ENCODE measurements at regions not wholly inside any gene's neighbourhood (a gene's known extent, or its start where the extent isn't known, plus 50 kb on each side); places are given as distances from the start of the nearest gene placed in this dataset.
A peak's percentile ranks its signal among the peaks of the same experiment; 100 is the strongest.

GRCh38 chr2:118548880-118549488 is 298.5 kb downstream of the EN1 start (continued):
- TF ChIP-seq JAZF1 (CRISPR knock-in tag; IDR thresholded peaks at IDR 0.05) (no peak), MAX (CRISPR knock-in tag; IDR thresholded peaks at IDR 0.05) (no peak)

GRCh38 chr2:118539290-118539689 is 308.2 kb downstream of the EN1 start:
- peak; percentile 94 for ATAC-seq
- Mint-ChIP-seq H3K4me3 (no peak overlapping the region), H3K4me1 (peaks cover 8% of the 10 kb centered on the region; the same call in 1 of the 2 replicates), H3K36me3 (peaks cover 21% of the 10 kb centered on the region), H3K27ac (no peak overlapping the region), H3K27me3 (ENCODE audit: low read depth) (peaks cover 4% of the 10 kb centered on the region; the same call in 1 of the 2 replicates), H3K9me3 (peaks cover 23% of the 10 kb centered on the region)
- ChIA-PET POLR2A (no interaction called here), CTCF (interaction anchor here (0.6 to 1.5 kb wide), 18 partner anchors 9 to 965 kb away, joined by 3 to 8 read pairs (median 3); no protein-coding TSS in a partner anchor)
- no peak for TF ChIP-seq FOXK1 (CRISPR knock-in tag; IDR thresholded peaks at IDR 0.05)
- no peak for TF ChIP-seq ZNF317 (CRISPR knock-in tag; IDR thresholded peaks at IDR 0.05; ENCODE audit: borderline replicate concordance, low read depth)
- no peak for TF ChIP-seq NFE2L1 (CRISPR knock-in tag; IDR thresholded peaks at IDR 0.05)
- no peak for TF ChIP-seq CTCF (IDR thresholded peaks at IDR 0.05)
- TF ChIP-seq TP53 (CRISPR knock-in tag; IDR thresholded peaks at IDR 0.05): no peak
- DNase-seq (ENCODE audit: low spot score): peak; percentile 56

- peaks cover 16% of the 10 kb centered on the region for H3K4me1 Mint-ChIP-seq
- no peaks in the 10 kb centered on the region for H3K27me3 Mint-ChIP-seq (ENCODE audit: low read depth)
- no peak overlapping the region for H3K27ac Mint-ChIP-seq
- ATAC-seq: no peak
- peaks cover 3% of the 10 kb centered on the region; the same call in 1 of the 2 replicates for H3K9me3 Mint-ChIP-seq
- no peaks in the 10 kb centered on the region for H3K36me3 Mint-ChIP-seq
- H3K4me3 Mint-ChIP-seq: no peak overlapping the region
- ChIA-PET CTCF (no interaction called here), POLR2A (no interaction called here)
- TF ChIP-seq CTCF (IDR thresholded peaks at IDR 0.05): no peak
- TF ChIP-seq SMAD3 (CRISPR knock-in tag; IDR thresholded peaks at IDR 0.05; ENCODE audit: borderline replicate concordance): no peak
- no peak for DNase-seq (ENCODE audit: low spot score)
These were observed 311.1 kb downstream of the EN1 start for GRCh38 chr2:118536306-118536705.

GRCh38 chr2:118535818-118536212 is 311.6 kb downstream of the EN1 start:
- ATAC-seq (no peak), DNase-seq (ENCODE audit: low spot score) (no peak)
- Mint-ChIP-seq H3K27ac (no peak overlapping the region), H3K27me3 (ENCODE audit: low read depth) (no peaks in the 10 kb centered on the region), H3K4me1 (peaks cover 21% of the 10 kb centered on the region), H3K9me3 (peaks cover 3% of the 10 kb centered on the region; the same call in 1 of the 2 replicates), H3K36me3 (no peaks in the 10 kb centered on the region), H3K4me3 (no peak overlapping the region)
- POLR2A ChIA-PET: no interaction called here
- CTCF ChIA-PET: interaction anchor here (1.1 kb wide), 1 partner anchor 28 kb away, joined by 3 read pairs; no protein-coding TSS in a partner anchor
- TF ChIP-seq NFE2L1 (CRISPR knock-in tag; IDR thresholded peaks at IDR 0.05) (no peak), HMGA2 (CRISPR knock-in tag; IDR thresholded peaks at IDR 0.05) (no peak), ZNF317 (CRISPR knock-in tag; IDR thresholded peaks at IDR 0.05; ENCODE audit: borderline replicate concordance, low read depth) (no peak), FOXP1 (CRISPR knock-in tag; IDR thresholded peaks at IDR 0.05; ENCODE audit: borderline replicate concordance) (no peak), AR (CRISPR knock-in tag; IDR thresholded peaks at IDR 0.05) (no peak), ERG (CRISPR knock-in tag; IDR thresholded peaks at IDR 0.05) (no peak), NR3C1 (CRISPR knock-in tag; conservative IDR thresholded peaks at IDR 0.05; ENCODE audit: low read depth) (no peak), SMAD3 (CRISPR knock-in tag; IDR thresholded peaks at IDR 0.05; ENCODE audit: borderline replicate concordance) (no peak), GABPB1 (CRISPR knock-in tag; IDR thresholded peaks at IDR 0.05) (no peak), IRF1 (CRISPR knock-in tag; IDR thresholded peaks at IDR 0.05) (no peak), ZNF263 (CRISPR knock-in tag; IDR thresholded peaks at IDR 0.05; ENCODE audit: low read depth) (no peak)
- TF ChIP-seq, protein P1, sequence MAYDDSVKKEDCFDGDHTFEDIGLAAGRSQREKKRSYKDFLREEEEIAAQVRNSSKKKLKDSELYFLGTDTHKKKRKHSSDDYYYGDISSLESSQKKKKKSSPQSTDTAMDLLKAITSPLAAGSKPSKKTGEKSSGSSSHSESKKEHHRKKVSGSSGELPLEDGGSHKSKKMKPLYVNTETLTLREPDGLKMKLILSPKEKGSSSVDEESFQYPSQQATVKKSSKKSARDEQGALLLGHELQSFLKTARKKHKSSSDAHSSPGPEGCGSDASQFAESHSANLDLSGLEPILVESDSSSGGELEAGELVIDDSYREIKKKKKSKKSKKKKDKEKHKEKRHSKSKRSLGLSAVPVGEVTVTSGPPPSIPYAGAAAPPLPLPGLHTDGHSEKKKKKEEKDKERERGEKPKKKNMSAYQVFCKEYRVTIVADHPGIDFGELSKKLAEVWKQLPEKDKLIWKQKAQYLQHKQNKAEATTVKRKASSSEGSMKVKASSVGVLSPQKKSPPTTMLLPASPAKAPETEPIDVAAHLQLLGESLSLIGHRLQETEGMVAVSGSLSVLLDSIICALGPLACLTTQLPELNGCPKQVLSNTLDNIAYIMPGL (CRISPR knock-in tag; IDR thresholded peaks at IDR 0.05): no peak

All from WTC11 (cell line).